Effector CD8-positive, alpha-beta T cell (primary cell): ENCODE measurements at regions not wholly inside any gene's neighbourhood (a gene's known extent, or its start where the extent isn't known, plus 50 kb on each side); places are given as distances from the start of the nearest gene placed in this dataset.

Source experiments
- DNase-seq: peaks from one replicate; lab custom pipeline; 2025; lab: John Stamatoyannopoulos, UW

- no peak for DNase-seq
These were observed 564.4 kb downstream of the SEMA5A start for GRCh38 chr5:8981496-8981895.

GRCh38 chr5:8984386-8984785 is 561.5 kb downstream of the SEMA5A start:
- DNase-seq, result no peak
